Adrenal gland (tissue), 5 donors: ENCODE measurements at regions not wholly inside any gene's neighbourhood (a gene's known extent, or its start where the extent isn't known, plus 50 kb on each side); places are given as distances from the start of the nearest gene placed in this dataset.
"Not testable (repeated sequence)": the region's sequence is repeated elsewhere in the genome, so short reads cannot be mapped to it uniquely, and the experiment has no call there.

Source experiments
- CTCF ChIP-seq, 6 experiments: fragments of 450-650 bp in 4 of 6; fragments of 200-600 bp in 2 of 6; sonication (generic) in 1 of 6; IDR thresholded peaks; 1 replicate in 5 of 6; 2 replicates in 1 of 6; pipeline versions ENCODE4 v1.5.1 to v1.8.0; 2016 to 2021; ENCODE audit warnings: antibody characterized with exemption in 6 of 6, mild to moderate bottlenecking in 2 of 6, moderate library complexity in 1 of 6
- POLR2A ChIP-seq, 2 donors: fragments of 450-650 bp; IDR thresholded peaks; one replicate each; pipeline ENCODE4 v1.6.1; 2017; ENCODE audit warnings: antibody characterized with exemption in 2 of 2, mild to moderate bottlenecking in 2 of 2, moderate library complexity in 1 of 2
- donor health status: DM: no; HTN: no; CAD: no.

GRCh38 chrX:73961867-73962266 is 109.4 kb upstream of the XIST start:
- not testable (repeated sequence) for TF ChIP-seq CTCF, POLR2A (IDR thresholded peaks at IDR 0.05)
